ENCODE measurements at regions not wholly inside any gene's neighbourhood (a gene's known extent, or its start where the extent isn't known, plus 50 kb on each side); places are given as distances from the start of the nearest gene placed in this dataset.

DNA sequence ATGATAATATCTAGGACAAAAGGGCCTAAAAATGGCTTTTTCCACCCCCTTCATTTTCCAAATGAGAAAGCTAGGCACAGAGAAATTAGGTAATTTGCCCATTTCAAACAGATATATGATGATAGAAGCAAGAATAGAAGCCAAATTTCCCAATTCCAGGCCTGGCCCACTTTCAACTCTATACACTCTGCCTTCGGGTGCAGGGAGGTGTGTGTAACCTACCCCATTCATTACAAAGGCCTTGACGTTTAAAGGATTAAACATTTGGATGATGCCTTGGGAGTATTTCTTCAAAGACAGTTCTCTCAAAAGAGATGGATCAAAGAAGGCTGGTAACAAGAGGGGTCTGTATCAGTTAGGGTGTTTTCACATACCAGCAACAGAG, 134.1 kb downstream of the CCDC34 start:
- BruUV-seq (replicated peaks) = no TSS peak
- in situ Hi-C loops (cut with MboI) = no loop called here
- H3K9me1 ChIP-seq (ENCODE audit: control insufficient read depth, insufficient read depth, low read length) = no peaks in the 10 kb centered on the region
- H3K4me2 ChIP-seq (ENCODE audit: insufficient read depth, low read length) = no peak overlapping the region
- FAIRE-seq (no peak), DNase-seq (ENCODE audit: extremely low read depth in 1 of 4, low spot score in 3 of 4) (no peak), ATAC-seq (no peak)
- no peak overlapping the region for H3K4me3 ChIP-seq
- no peaks in the 10 kb centered on the region for H3K36me3 ChIP-seq (ENCODE audit: control insufficient read depth, insufficient read depth, low read length)
- intact Hi-C loops (cut with micrococcal nuclease) = no loop called here
- WGBS (ENCODE audit: insufficient coverage, low coverage, missing lambda C conversion rate) = 6% methylated on average over 2 of the region's 2 CpGs
- TF ChIP-seq GATAD2B (IDR thresholded peaks at IDR 0.05; ENCODE audit: borderline replicate concordance) (no peak), SRF (CRISPR knock-in tag; IDR thresholded peaks at IDR 0.05) (no peak), ZNF140 (CRISPR knock-in tag; IDR thresholded peaks at IDR 0.05) (no peak)
- no peaks in the 10 kb centered on the region for H4K20me1 ChIP-seq (replicated peaks; ENCODE audit: control insufficient read depth, insufficient read depth, low read length)
- H3K4me1 ChIP-seq (replicated peaks in 1 of 2; ENCODE audit: control insufficient read depth in 2 of 2, insufficient read depth in 2 of 2, low read length in 2 of 2) = peaks cover 0 to 3% of the 10 kb centered on the region in 2 experiments; a peak in 2 of 5 replicates
- peaks cover 4 to 10% of the 10 kb centered on the region in 2 experiments; a peak in 3 of 5 replicates for H3K27me3 ChIP-seq (ENCODE audit: control insufficient read depth in 2 of 2, insufficient read depth in 2 of 2, low read length in 2 of 2)
- H2AFZ ChIP-seq (ENCODE audit: low read depth, low read length) = no peak overlapping the region
- ChIA-PET CTCF (ENCODE audit: low intra/inter-chr PET ratio) (no interaction called here), POLR2A (interaction anchor here (0.7 to 1.0 kb wide), 2 partner anchors 11 to 17 kb away, joined by 3 read pairs; no protein-coding TSS in a partner anchor)
- no peaks in the 10 kb centered on the region for H3K79me2 ChIP-seq (ENCODE audit: control insufficient read depth, insufficient read depth, low read length)
- no peak overlapping the region for H3K9ac ChIP-seq (ENCODE audit: insufficient read depth in 1 of 2, low read depth in 2 of 2, low read length in 2 of 2)
- no peak overlapping the region for H3K27ac ChIP-seq (ENCODE audit: extremely low read depth, low read depth, low read length)
- no peaks in the 10 kb centered on the region for H3K9me3 ChIP-seq (replicated peaks; ENCODE audit: control insufficient read depth, insufficient read depth, low read depth, low read length)

DNA sequence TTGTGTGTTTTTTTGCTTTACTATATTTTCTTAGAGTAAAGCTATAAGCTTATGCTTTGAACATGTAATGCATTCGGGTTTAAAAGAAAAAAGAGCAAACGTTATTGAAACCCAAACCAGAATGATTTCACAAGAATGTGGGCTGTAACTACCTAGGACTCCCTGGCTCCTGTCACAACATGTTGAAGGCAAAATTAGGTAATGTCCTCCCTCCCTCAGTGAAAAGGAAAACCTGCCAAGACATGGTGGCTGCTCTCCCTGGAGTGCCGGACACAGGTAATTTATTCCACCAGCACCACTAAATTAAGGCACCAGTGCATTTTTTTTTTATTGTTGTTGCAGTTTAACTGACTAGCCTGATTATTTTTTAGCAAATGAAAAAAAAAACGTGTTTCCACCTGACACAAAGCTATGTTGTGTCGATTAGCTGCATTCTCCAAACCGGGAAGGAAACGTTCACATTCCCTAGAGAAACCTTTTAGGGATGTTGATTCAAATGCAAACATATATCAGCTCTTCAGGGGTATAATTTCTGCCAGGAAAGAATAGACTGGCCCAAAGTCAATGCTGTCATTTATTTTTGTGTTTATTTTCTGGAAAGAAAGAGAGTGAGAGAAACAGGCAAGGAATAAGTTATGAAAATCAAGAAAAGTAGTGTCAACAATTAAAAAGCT, 134.6 kb downstream of the CCDC34 start:
- 7% methylated on average over 7 of the region's 7 CpGs for whole genome bisulfite sequencing (ENCODE audit: insufficient coverage, low coverage, missing lambda C conversion rate)
- BruUV-seq (replicated peaks) = no TSS peak
- TF ChIP-seq CREBBP (IDR thresholded peaks at IDR 0.05; ENCODE audit: low read depth, low read length) (no peak), STAT5A (IDR thresholded peaks at IDR 0.05; ENCODE audit: borderline replicate concordance, low read length) (no peak), ZFP30 (CRISPR knock-in tag; IDR thresholded peaks at IDR 0.05; ENCODE audit: borderline replicate concordance) (no peak), ZNF76 (CRISPR knock-in tag; IDR thresholded peaks at IDR 0.05; ENCODE audit: borderline replicate concordance) (no peak), MYBL2 (IDR thresholded peaks at IDR 0.05; ENCODE audit: low read depth) (no peak), MYBL2 (CRISPR knock-in tag; IDR thresholded peaks at IDR 0.05; ENCODE audit: borderline replicate concordance) (no peak)
- TF ChIP-seq, protein P1, sequence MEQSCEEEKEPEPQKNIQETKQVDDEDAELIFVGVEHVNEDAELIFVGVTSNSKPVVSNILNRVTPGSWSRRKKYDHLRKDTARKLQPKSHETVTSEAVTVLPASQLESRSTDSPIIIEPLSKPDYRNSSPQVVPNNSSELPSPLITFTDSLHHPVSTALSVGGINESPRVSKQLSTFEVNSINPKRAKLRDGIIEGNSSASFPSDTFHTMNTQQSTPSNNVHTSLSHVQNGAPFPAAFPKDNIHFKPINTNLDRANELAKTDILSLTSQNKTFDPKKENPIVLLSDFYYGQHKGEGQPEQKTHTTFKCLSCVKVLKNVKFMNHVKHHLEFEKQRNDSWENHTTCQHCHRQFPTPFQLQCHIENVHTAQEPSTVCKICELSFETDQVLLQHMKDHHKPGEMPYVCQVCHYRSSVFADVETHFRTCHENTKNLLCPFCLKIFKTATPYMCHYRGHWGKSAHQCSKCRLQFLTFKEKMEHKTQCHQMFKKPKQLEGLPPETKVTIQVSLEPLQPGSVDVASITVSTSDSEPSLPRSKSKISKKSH (CRISPR knock-in tag; IDR thresholded peaks at IDR 0.05) = no peak
- TF ChIP-seq, protein P2, sequence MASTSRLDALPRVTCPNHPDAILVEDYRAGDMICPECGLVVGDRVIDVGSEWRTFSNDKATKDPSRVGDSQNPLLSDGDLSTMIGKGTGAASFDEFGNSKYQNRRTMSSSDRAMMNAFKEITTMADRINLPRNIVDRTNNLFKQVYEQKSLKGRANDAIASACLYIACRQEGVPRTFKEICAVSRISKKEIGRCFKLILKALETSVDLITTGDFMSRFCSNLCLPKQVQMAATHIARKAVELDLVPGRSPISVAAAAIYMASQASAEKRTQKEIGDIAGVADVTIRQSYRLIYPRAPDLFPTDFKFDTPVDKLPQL (IDR thresholded peaks at IDR 0.05; ENCODE audit: extremely low read depth, insufficient read length) = no peak
- TF ChIP-seq, protein P3, sequence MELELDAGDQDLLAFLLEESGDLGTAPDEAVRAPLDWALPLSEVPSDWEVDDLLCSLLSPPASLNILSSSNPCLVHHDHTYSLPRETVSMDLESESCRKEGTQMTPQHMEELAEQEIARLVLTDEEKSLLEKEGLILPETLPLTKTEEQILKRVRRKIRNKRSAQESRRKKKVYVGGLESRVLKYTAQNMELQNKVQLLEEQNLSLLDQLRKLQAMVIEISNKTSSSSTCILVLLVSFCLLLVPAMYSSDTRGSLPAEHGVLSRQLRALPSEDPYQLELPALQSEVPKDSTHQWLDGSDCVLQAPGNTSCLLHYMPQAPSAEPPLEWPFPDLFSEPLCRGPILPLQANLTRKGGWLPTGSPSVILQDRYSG (tag; conservative IDR thresholded peaks at IDR 0.05; ENCODE audit: low read depth) = no peak

More for the DNA sequence above, 134.6 kb downstream of the CCDC34 start:
- Histone ChIP-seq H3K79me2 (ENCODE audit: control insufficient read depth, insufficient read depth, low read length) (no peaks in the 10 kb centered on the region), H3K4me1 (replicated peaks in 1 of 2; ENCODE audit: control insufficient read depth in 2 of 2, insufficient read depth in 2 of 2, low read length in 2 of 2) (peaks cover 0 to 3% of the 10 kb centered on the region in 2 experiments; a peak in 1 of 5 replicates), H3K4me3 (no peak overlapping the region), H3K27me3 (ENCODE audit: control insufficient read depth in 2 of 2, insufficient read depth in 2 of 2, low read length in 2 of 2) (peaks cover 0 to 4% of the 10 kb centered on the region in 2 experiments; a peak in 3 of 5 replicates), H3K9ac (ENCODE audit: insufficient read depth in 1 of 2, low read depth in 2 of 2, low read length in 2 of 2) (no peak overlapping the region), H3K4me2 (ENCODE audit: insufficient read depth, low read length) (no peak overlapping the region), H3K36me3 (ENCODE audit: control insufficient read depth, insufficient read depth, low read length) (no peaks in the 10 kb centered on the region), H3K9me3 (replicated peaks; ENCODE audit: control insufficient read depth, insufficient read depth, low read depth, low read length) (no peaks in the 10 kb centered on the region), H3K9me1 (ENCODE audit: control insufficient read depth, insufficient read depth, low read length) (no peaks in the 10 kb centered on the region), H3K27ac (ENCODE audit: extremely low read depth, low read depth, low read length) (no peak overlapping the region), H2AFZ (ENCODE audit: low read depth, low read length) (no peak overlapping the region), H4K20me1 (replicated peaks; ENCODE audit: control insufficient read depth, insufficient read depth, low read length) (no peaks in the 10 kb centered on the region)
- ChIA-PET CTCF (ENCODE audit: low intra/inter-chr PET ratio) (interaction anchor here (0.7 kb wide), 1 partner anchor 148 kb away, joined by 3 read pairs; no protein-coding TSS in a partner anchor), POLR2A (interaction anchor here (0.7 to 1.0 kb wide), 2 partner anchors 10 to 17 kb away, joined by 3 read pairs; no protein-coding TSS in a partner anchor)
- in situ Hi-C loops (cut with MboI) (no loop called here), intact Hi-C loops (cut with micrococcal nuclease) (no loop called here)
- no peak for FAIRE-seq
- no peak for DNase-seq (ENCODE audit: extremely low read depth in 1 of 4, low spot score in 3 of 4)
- no peak for ATAC-seq

All from K562 (cell line).